T-helper 17 cell (primary cell): ENCODE measurements at regions not wholly inside any gene's neighbourhood (a gene's known extent, or its start where the extent isn't known, plus 50 kb on each side); places are given as distances from the start of the nearest gene placed in this dataset.
"Not testable (repeated sequence)": the region's sequence is repeated elsewhere in the genome, so short reads cannot be mapped to it uniquely, and the experiment has no call there.

Source experiments
- ATAC-seq: fragments of 150-1000 bp; cut with Tn5 transposase; 2 replicates; pipeline ENCODE4 v1.10.0; 2021; ENCODE audit warnings: mild to moderate bottlenecking, moderate library complexity
- DNase-seq, 3 donors: peaks; one replicate each; pipeline versions ENCODE4 v3.0.0 to v3.0.0-alpha.2; 2020 to 2021
- H3K9me3 ChIP-seq: one replicate; pipeline ENCODE4 v1.7.0; 2013; ENCODE audit warnings: low read length, mild to moderate bottlenecking; ENCODE audit not compliant: control insufficient read depth, poor library complexity, severe bottlenecking
- H3K27ac Mint-ChIP-seq: one replicate; pipeline ENCODE4 v1.8.0; 2022; ENCODE audit warnings: mild to moderate bottlenecking, moderate library complexity, mixed read lengths
- H3K27me3 Mint-ChIP-seq: one replicate; pipeline ENCODE4 v1.8.0; 2022; ENCODE audit warnings: mixed read lengths
- H3K36me3 Mint-ChIP-seq: one replicate; pipeline ENCODE4 v1.8.0; 2022; ENCODE audit warnings: low read depth, mixed read lengths
- H3K4me1 Mint-ChIP-seq: one replicate; pipeline ENCODE4 v1.8.0; 2022; ENCODE audit warnings: mild to moderate bottlenecking, mixed read lengths
- H3K4me3 Mint-ChIP-seq: one replicate; pipeline ENCODE4 v1.8.0; 2022; ENCODE audit warnings: mild to moderate bottlenecking, moderate library complexity, mixed read lengths

DNA sequence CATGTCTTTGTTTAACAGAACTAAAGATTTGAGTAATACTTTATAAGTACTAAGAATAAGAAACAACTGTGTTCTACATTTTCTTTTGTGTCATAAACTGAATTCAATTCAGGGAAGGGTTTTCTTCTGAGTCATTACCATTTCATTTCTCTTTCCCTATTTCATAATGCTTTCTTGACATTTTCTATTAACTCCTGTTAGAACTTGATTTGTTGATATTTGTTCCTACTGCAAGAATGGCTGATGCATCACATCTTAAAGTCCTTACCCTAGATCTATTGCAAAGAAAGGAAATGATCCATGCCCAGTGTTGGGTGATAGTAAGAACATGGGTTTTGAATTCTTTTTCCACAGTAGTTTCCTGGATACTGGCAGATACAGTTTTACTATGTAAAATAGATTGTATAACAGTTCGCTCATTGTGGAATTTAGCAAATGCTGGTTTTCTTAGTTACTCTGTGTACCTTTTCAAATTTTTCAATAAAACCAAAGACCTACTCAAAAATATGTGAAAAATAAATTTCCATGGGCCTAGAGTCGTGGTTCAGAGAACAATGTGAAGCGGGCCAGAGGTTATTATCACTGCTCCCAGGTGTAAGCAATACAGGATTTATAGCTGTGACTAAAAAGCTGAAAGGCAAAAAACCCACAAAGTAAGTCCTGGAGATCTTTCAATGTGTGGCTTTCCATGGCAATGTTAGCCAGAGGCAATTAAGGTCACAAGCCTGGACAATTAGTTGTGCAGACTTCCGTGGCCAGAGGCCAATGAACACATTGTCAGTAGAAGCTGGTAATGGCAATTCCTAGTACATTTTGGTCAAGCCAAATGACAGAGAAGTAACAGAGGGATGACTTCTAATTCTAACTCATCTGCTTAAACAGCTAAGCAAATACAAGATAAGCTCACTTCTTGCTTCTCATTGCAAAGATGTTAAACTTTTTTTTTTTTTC is 127.3 kb upstream of the FAT4 start:
- ATAC-seq: no peak
- Mint-ChIP-seq H3K36me3 (no peaks in the 10 kb centered on the region), H3K27ac (no peak overlapping the region), H3K4me3 (no peak overlapping the region), H3K4me1 (no peaks in the 10 kb centered on the region), H3K27me3 (no peaks in the 10 kb centered on the region)
- no peak for DNase-seq
- H3K9me3 ChIP-seq: no peaks in the 10 kb centered on the region

GRCh38 chr4:125184116-125184515 is 130.6 kb upstream of the FAT4 start:
- DNase-seq: no peak
- no peaks in the 10 kb centered on the region for H3K9me3 ChIP-seq
- Mint-ChIP-seq H3K36me3 (no peaks in the 10 kb centered on the region), H3K4me1 (no peaks in the 10 kb centered on the region), H3K4me3 (no peak overlapping the region), H3K27me3 (no peaks in the 10 kb centered on the region), H3K27ac (no peak overlapping the region)
- ATAC-seq: no peak

- no peaks in the 10 kb centered on the region for H3K9me3 ChIP-seq
- Mint-ChIP-seq H3K27me3 (no peaks in the 10 kb centered on the region), H3K27ac (no peak overlapping the region), H3K4me1 (no peaks in the 10 kb centered on the region), H3K36me3 (no peaks in the 10 kb centered on the region), H3K4me3 (no peak overlapping the region)
- DNase-seq (no peak), ATAC-seq (no peak)
Observed at GRCh38 chr4:125181804-125182203, 133.0 kb upstream of the FAT4 start.

DNA sequence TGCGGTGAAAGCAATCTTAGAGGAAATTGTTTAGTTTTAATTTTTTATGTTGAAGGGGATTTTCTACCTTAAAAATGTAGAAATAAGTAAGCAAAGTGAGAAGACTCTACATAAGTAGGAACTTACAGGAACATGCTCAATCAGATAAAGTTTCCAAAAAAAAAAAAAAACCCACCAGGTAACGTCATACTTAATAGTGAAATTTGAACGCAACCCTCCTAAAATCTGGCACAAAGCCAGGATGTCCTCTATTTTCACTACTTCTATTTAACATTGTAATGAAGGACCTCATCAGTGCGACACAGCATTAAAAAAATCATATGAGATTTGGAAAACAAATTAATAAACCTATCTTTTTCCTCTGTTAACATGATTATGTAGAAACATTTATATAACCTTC is 135.0 kb upstream of the FAT4 start:
- DNase-seq (no peak), ATAC-seq (no peak)
- H3K4me1 Mint-ChIP-seq: no peaks in the 10 kb centered on the region
- H3K9me3 ChIP-seq: no peaks in the 10 kb centered on the region
- H3K27ac Mint-ChIP-seq: no peak overlapping the region
- no peak overlapping the region for H3K4me3 Mint-ChIP-seq
- H3K36me3 Mint-ChIP-seq: no peaks in the 10 kb centered on the region
- no peaks in the 10 kb centered on the region for H3K27me3 Mint-ChIP-seq

DNA sequence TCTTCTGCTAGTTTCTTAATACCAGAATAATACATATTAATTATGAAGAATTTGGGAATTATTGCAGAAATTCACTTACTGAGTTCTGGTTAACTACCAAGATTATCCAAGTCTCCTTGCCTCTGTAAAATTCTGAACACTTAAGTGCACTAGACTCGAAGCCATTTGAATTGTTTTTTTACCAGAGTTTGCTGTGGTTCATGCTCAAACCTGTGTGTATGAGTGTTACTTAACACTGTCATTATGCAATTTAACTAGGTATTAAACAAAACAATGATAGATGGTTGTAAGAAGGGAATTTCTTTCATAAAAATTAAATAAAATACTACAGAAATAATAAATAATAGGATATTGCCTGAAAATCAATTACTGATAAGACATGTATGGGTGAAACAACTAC is 145.6 kb upstream of the FAT4 start:
- no peaks in the 10 kb centered on the region for H3K36me3 Mint-ChIP-seq
- H3K4me1 Mint-ChIP-seq: no peaks in the 10 kb centered on the region
- no peak for ATAC-seq
- no peaks in the 10 kb centered on the region for H3K9me3 ChIP-seq
- H3K4me3 Mint-ChIP-seq: no peak overlapping the region
- no peaks in the 10 kb centered on the region for H3K27me3 Mint-ChIP-seq
- no peak for DNase-seq
- H3K27ac Mint-ChIP-seq: no peak overlapping the region

GRCh38 chr4:125168531-125168930 is 146.2 kb upstream of the FAT4 start:
- ATAC-seq: no peak
- Mint-ChIP-seq H3K4me3 (no peak overlapping the region), H3K27me3 (no peaks in the 10 kb centered on the region), H3K36me3 (no peaks in the 10 kb centered on the region), H3K4me1 (no peaks in the 10 kb centered on the region), H3K27ac (no peak overlapping the region)
- no peaks in the 10 kb centered on the region for H3K9me3 ChIP-seq
- no peak for DNase-seq

- H3K27me3 Mint-ChIP-seq, DNase-seq, H3K4me3 Mint-ChIP-seq, H3K9me3 ChIP-seq, H3K27ac Mint-ChIP-seq, H3K36me3 Mint-ChIP-seq, ATAC-seq, H3K4me1 Mint-ChIP-seq: not testable (repeated sequence)
Observed at GRCh38 chr4:125166012-125166411, 148.7 kb upstream of the FAT4 start.

GRCh38 chr4:125159001-125159400 is 155.8 kb upstream of the FAT4 start:
- Mint-ChIP-seq H3K36me3 (no peaks in the 10 kb centered on the region), H3K4me1 (no peaks in the 10 kb centered on the region), H3K4me3 (no peak overlapping the region), H3K27ac (no peak overlapping the region), H3K27me3 (no peaks in the 10 kb centered on the region)
- ATAC-seq: no peak
- no peaks in the 10 kb centered on the region for H3K9me3 ChIP-seq
- DNase-seq: no peak

DNA sequence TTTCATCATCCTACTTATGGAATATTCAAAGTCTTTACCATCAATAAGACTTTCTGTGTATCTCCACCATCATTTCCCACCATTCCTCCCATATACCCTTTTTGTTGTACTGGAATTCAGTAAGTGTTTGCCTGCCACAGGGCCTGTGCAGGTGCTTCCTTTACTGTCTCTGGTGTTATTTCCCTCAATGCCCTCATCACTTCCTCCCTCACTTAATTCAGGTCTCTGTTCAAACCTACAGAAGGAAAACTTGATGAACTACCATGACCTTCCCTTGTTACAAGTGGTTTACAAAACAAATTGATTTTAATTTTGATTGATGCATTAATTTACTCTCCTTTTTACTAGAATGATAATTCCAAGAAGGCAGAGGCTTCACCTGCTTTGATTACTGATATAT is 159.5 kb upstream of the FAT4 start:
- no peak for DNase-seq
- no peak overlapping the region for H3K4me3 Mint-ChIP-seq
- H3K27ac Mint-ChIP-seq: no peak overlapping the region
- no peaks in the 10 kb centered on the region for H3K27me3 Mint-ChIP-seq
- no peak for ATAC-seq
- H3K36me3 Mint-ChIP-seq: no peaks in the 10 kb centered on the region
- H3K4me1 Mint-ChIP-seq: no peaks in the 10 kb centered on the region
- H3K9me3 ChIP-seq: no peaks in the 10 kb centered on the region

DNA sequence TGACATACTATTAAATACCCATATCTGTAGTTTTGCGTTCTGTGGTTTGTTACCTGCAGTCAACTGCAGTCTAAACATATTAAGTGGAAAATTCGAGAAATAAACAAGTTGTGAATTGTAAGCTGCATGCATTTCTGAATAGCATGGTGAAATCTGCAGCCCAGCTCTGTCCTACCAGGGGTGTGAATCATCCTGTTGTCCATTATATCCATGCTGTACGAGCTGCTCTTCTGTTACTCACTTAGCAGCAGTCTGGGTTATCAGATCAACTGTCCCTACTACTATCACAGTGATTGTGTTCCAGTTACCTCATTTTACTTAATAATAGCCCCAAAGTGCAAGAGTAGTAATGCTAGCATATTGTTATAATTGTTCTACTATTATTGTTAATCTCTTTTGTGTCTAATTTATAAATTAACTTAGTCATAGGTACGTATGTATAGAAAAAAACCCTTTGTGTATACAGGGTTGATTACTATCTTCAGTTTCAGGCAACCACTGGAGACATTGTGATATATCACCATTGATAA is 173.7 kb upstream of the FAT4 start:
- H3K4me3 Mint-ChIP-seq: no peak overlapping the region
- H3K4me1 Mint-ChIP-seq: no peaks in the 10 kb centered on the region
- no peak for ATAC-seq
- no peaks in the 10 kb centered on the region for H3K9me3 ChIP-seq
- no peak overlapping the region for H3K27ac Mint-ChIP-seq
- DNase-seq: no peak
- H3K36me3 Mint-ChIP-seq: no peaks in the 10 kb centered on the region
- H3K27me3 Mint-ChIP-seq: no peaks in the 10 kb centered on the region

DNA sequence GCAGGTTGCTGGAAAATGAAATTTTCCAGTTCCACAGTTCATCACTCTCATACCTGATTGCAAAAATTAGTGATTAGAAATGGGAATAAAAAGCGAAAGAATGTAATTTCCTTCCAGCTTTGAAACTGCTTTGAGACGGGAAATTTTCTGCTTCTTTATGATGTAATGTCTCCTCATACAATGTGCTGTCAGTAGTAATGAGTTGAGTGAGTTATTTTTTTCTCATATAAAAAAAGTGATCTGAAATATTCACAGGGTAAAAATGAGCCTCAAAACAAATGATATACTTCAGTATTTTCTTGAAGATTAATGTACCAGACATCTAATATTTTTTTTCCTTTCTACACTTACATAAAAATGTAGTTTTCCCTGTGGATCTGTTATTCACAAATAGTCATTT is 179.1 kb upstream of the FAT4 start:
- no peaks in the 10 kb centered on the region for H3K36me3 Mint-ChIP-seq
- ATAC-seq (no peak), DNase-seq (no peak)
- H3K9me3 ChIP-seq: no peaks in the 10 kb centered on the region
- no peaks in the 10 kb centered on the region for H3K4me1 Mint-ChIP-seq
- H3K27me3 Mint-ChIP-seq: no peaks in the 10 kb centered on the region
- no peak overlapping the region for H3K4me3 Mint-ChIP-seq
- H3K27ac Mint-ChIP-seq: no peak overlapping the region

- Mint-ChIP-seq H3K4me3 (no peak overlapping the region), H3K36me3 (no peaks in the 10 kb centered on the region), H3K4me1 (no peaks in the 10 kb centered on the region), H3K27me3 (no peaks in the 10 kb centered on the region), H3K27ac (no peak overlapping the region)
- DNase-seq (no peak), ATAC-seq (no peak)
- H3K9me3 ChIP-seq: no peaks in the 10 kb centered on the region
Observed at GRCh38 chr4:125132729-125133128, 182.0 kb upstream of the FAT4 start.

GRCh38 chr4:125131891-125132680 is 182.7 kb upstream of the FAT4 start:
- Mint-ChIP-seq H3K27me3 (no peaks in the 10 kb centered on the region), H3K4me3 (no peak overlapping the region), H3K36me3 (no peaks in the 10 kb centered on the region), H3K4me1 (no peaks in the 10 kb centered on the region), H3K27ac (no peak overlapping the region)
- DNase-seq (no peak), ATAC-seq (no peak)
- no peaks in the 10 kb centered on the region for H3K9me3 ChIP-seq
